PC-9 (cell line): ENCODE measurements at regions not wholly inside any gene's neighbourhood (a gene's known extent, or its start where the extent isn't known, plus 50 kb on each side); places are given as distances from the start of the nearest gene placed in this dataset.

Experiments
- BruUV-seq: library from RNA; stranded (reverse); fragments of 400-500 nt; replicated peaks from 2 replicates; lab custom pipeline; 2021; lab: Mats Ljungman, UMichigan
- CTCF ChIA-PET: fragments of 300-600 bp; sonication (Branson Sonifier 250); formaldehyde crosslinking; loops from one replicate; lab custom pipeline; 2022; ENCODE audit warnings: antibody characterized with exemption; lab: Charles Lee
- POLR2A ChIA-PET: fragments of 300-600 bp; sonication (Branson Sonifier 250); formaldehyde crosslinking; loops from one replicate; lab custom pipeline; 2022; ENCODE audit warnings: antibody characterized with exemption; ENCODE audit not compliant: unreplicated experiment; lab: Charles Lee
- DNase-seq, 2 experiments: peaks; one replicate each; pipeline versions ENCODE4 v3.0.0 to v3.0.0-alpha.2; 2015 to 2022; ENCODE audit warnings: mixed read lengths in 1 of 2
- H2AFZ ChIP-seq: fragments of 200-600 bp; sonication (generic); 2 replicates; pipeline ENCODE4 v1.8.1; 2017; ENCODE audit warnings: antibody characterized with exemption
- H3F3A ChIP-seq: fragments of 200-600 bp; sonication (generic); 2 replicates; pipeline ENCODE4 v1.8.1; 2017; ENCODE audit warnings: antibody characterized with exemption, mild to moderate bottlenecking, low read depth; ENCODE audit not compliant: insufficient read depth
- H3K27ac ChIP-seq: fragments of 200-600 bp; sonication (generic); 2 replicates; pipeline ENCODE4 v1.6.1; 2016; ENCODE audit warnings: mixed run types
- H3K27me3 ChIP-seq: fragments of 200-600 bp; sonication (generic); 2 replicates; pipeline ENCODE4 v1.6.1; 2016; ENCODE audit warnings: low read depth, mixed run types; ENCODE audit not compliant: insufficient read depth
- H3K36me3 ChIP-seq: fragments of 200-600 bp; sonication (generic); 2 replicates; pipeline ENCODE4 v1.6.1; 2016; ENCODE audit warnings: low read depth, mixed run types
- H3K4me1 ChIP-seq: fragments of 200-600 bp; sonication (generic); replicated peaks from 2 replicates; pipeline ENCODE4 v1.6.1; 2016; ENCODE audit warnings: mixed run types; ENCODE audit not compliant: insufficient read depth
- H3K4me2 ChIP-seq: fragments of 200-600 bp; sonication (generic); 2 replicates; pipeline ENCODE4 v1.6.1; 2017; ENCODE audit warnings: mixed run types
- H3K4me3 ChIP-seq: fragments of 200-600 bp; sonication (generic); 2 replicates; pipeline ENCODE4 v1.6.1; 2016; ENCODE audit warnings: mixed run types
- H3K79me2 ChIP-seq: fragments of 200-600 bp; sonication (generic); 2 replicates; pipeline ENCODE4 v1.6.1; 2017; ENCODE audit warnings: low read depth, mixed run types
- H3K9me2 ChIP-seq: fragments of 200-600 bp; sonication (generic); 2 replicates; pipeline ENCODE4 v1.8.1; 2017; ENCODE audit warnings: mild to moderate bottlenecking; ENCODE audit not compliant: insufficient read depth
- H3K9me3 ChIP-seq: fragments of 200-600 bp; sonication (generic); 2 replicates; pipeline ENCODE4 v1.8.1; 2016; ENCODE audit warnings: low read depth; ENCODE audit not compliant: insufficient read depth
- H4K20me1 ChIP-seq: fragments of 200-600 bp; sonication (generic); 2 replicates; pipeline ENCODE4 v1.8.1; 2017; ENCODE audit not compliant: insufficient read depth
- EZH2 ChIP-seq: fragments of 200-600 bp; sonication (generic); IDR thresholded peaks from 2 replicates; pipeline ENCODE4 v1.8.0; 2017; ENCODE audit warnings: antibody characterized with exemption, low read depth
- intact Hi-C: fragments of 100-400 bp; cut with micrococcal nuclease; formaldehyde crosslinking; loops from one replicate; pipeline ENCODE4 v1.10.0; 2022; ENCODE audit not compliant: unreplicated experiment
- TF ChIP-seq, protein P1 (sequence below): fragments of 200-600 bp; sonication (generic); conservative IDR thresholded peaks from 2 replicates; pipeline ENCODE4 v1.6.1; 2017; ENCODE audit warnings: mixed run types, antibody characterized with exemption, mild to moderate bottlenecking, moderate library complexity

DNA sequence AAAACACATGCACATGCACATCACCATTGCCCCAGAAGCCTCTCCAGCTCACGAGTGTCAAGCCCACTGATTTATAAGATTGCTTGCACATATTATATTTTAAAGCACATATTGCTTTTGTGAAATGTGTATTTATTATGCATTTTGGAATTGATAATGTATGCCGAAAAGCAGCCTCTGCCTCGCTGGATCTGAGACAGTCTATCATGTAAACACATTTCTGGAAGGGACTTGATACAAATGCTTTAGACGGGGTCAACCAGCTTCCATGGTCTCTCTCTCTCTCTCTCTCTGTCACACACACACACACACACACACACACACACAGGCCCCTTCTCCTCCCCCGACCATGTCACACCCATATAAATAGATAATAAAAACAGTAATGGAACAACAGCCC lies 203.8 kb downstream of the TUBA3C start:
- DNase-seq = no peak
- H4K20me1 ChIP-seq = no peaks in the 10 kb centered on the region
- H3K4me3 ChIP-seq = no peak overlapping the region
- no peaks in the 10 kb centered on the region for H3K4me1 ChIP-seq
- H3K9me3 ChIP-seq = no peaks in the 10 kb centered on the region; the same call in 1 of the 2 replicates
- BruUV-seq = no TSS peak
- H3K36me3 ChIP-seq = no peaks in the 10 kb centered on the region
- H3K79me2 ChIP-seq = no peaks in the 10 kb centered on the region
- H3K27ac ChIP-seq = no peak overlapping the region
- peaks cover 10% of the 10 kb centered on the region for H3K27me3 ChIP-seq
- ChIA-PET CTCF (no interaction called here), POLR2A (no interaction called here)
- intact Hi-C loops = no loop called here
- no peaks in the 10 kb centered on the region for H3F3A ChIP-seq
- no peak overlapping the region for H3K4me2 ChIP-seq
- H3K9me2 ChIP-seq = no peaks in the 10 kb centered on the region
- TF ChIP-seq, protein P1, sequence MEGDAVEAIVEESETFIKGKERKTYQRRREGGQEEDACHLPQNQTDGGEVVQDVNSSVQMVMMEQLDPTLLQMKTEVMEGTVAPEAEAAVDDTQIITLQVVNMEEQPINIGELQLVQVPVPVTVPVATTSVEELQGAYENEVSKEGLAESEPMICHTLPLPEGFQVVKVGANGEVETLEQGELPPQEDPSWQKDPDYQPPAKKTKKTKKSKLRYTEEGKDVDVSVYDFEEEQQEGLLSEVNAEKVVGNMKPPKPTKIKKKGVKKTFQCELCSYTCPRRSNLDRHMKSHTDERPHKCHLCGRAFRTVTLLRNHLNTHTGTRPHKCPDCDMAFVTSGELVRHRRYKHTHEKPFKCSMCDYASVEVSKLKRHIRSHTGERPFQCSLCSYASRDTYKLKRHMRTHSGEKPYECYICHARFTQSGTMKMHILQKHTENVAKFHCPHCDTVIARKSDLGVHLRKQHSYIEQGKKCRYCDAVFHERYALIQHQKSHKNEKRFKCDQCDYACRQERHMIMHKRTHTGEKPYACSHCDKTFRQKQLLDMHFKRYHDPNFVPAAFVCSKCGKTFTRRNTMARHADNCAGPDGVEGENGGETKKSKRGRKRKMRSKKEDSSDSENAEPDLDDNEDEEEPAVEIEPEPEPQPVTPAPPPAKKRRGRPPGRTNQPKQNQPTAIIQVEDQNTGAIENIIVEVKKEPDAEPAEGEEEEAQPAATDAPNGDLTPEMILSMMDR = no peak
- no peak for TF ChIP-seq EZH2
- no peak overlapping the region for H2AFZ ChIP-seq

DNA sequence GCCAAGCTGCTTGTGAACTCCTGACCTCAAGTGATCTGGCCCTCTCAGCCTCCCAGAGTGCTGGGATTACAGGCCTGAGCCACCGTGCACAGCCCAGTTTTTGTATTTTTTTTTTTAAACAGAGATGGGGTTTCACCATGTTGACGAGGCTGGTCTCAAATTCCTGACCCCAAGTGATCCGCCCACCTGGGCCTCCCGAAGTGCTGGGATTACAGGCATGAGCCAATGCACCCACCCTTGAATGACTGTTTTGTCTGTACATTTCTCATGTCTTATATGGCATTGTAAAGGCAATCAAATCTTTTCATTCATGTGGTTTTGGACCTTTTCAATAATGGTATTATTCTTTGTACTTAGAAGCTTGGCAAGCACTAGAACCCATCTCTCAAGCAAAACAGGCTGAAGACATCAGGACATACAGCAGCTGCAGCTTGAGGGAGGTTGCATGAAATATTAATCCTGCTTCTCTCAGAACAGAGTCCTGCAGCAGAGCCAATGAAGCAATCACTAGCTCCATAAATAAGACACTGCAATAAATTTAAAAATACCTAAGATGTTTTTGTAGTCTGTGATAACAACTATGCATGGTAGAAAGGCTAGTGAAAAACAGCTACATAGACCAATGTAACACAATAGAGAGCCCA lies 209.9 kb downstream of the TUBA3C start:
- ChIA-PET CTCF (no interaction called here), POLR2A (no interaction called here)
- H3K4me1 ChIP-seq = no peaks in the 10 kb centered on the region
- no peaks in the 10 kb centered on the region for H3F3A ChIP-seq
- no peak overlapping the region for H2AFZ ChIP-seq
- H3K9me3 ChIP-seq = no peaks in the 10 kb centered on the region; the same call in 1 of the 2 replicates
- H4K20me1 ChIP-seq = no peaks in the 10 kb centered on the region
- BruUV-seq = no TSS peak
- intact Hi-C loops = no loop called here
- H3K79me2 ChIP-seq = no peaks in the 10 kb centered on the region
- no peak overlapping the region for H3K27ac ChIP-seq
- no peak overlapping the region for H3K4me3 ChIP-seq
- TF ChIP-seq EZH2 = no peak
- TF ChIP-seq, protein P1 = no peak
- H3K4me2 ChIP-seq = no peak overlapping the region
- H3K36me3 ChIP-seq = no peaks in the 10 kb centered on the region
- no peak for DNase-seq
- no peaks in the 10 kb centered on the region for H3K9me2 ChIP-seq
- peaks cover 22% of the 10 kb centered on the region for H3K27me3 ChIP-seq

DNA sequence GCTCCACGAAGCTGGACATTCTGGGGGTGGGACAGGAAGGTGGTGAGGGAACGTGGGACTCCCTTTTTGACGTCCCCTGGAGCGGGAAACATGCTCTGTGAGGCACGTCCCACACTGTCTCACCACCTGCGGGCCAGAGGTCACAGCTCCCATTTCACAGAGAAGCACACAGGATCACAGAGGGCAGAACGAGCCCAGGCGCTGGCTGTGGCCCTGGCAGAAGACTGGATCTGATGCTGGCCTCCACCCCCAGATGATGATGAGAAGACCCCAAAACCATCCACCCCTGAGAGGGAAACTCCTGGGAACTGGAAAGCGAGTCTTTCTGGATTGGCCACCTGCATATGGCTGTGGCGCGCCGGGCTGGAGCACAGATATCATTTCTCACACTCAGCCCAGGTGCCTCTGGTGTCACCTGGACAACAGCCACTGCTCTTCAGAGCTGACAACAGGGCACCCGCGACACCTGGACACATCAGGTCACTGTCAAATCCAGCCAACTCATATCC lies 216.2 kb downstream of the TUBA3C start:
- DNase-seq = no peak
- Histone ChIP-seq H3K27ac (no peak overlapping the region), H3K4me2 (no peak overlapping the region), H3F3A (no peaks in the 10 kb centered on the region), H3K79me2 (no peaks in the 10 kb centered on the region), H3K4me1 (no peaks in the 10 kb centered on the region), H4K20me1 (no peaks in the 10 kb centered on the region), H3K4me3 (no peak overlapping the region), H3K9me3 (no peaks in the 10 kb centered on the region), H3K9me2 (no peaks in the 10 kb centered on the region), H3K27me3 (peaks cover 42% of the 10 kb centered on the region), H3K36me3 (no peaks in the 10 kb centered on the region), H2AFZ (no peak overlapping the region)
- CTCF ChIA-PET = no interaction called here
- TF ChIP-seq, protein P1 = no peak
- TF ChIP-seq EZH2 = no peak
- intact Hi-C loops = no loop called here
- BruUV-seq = no TSS peak
- POLR2A ChIA-PET = no interaction called here
